ENCODE measurements at regions not wholly inside any gene's neighbourhood (a gene's known extent, or its start where the extent isn't known, plus 50 kb on each side); places are given as distances from the start of the nearest gene placed in this dataset.
"Not testable (repeated sequence)": the region's sequence is repeated elsewhere in the genome, so short reads cannot be mapped to it uniquely, and the experiment has no call there.

DNA sequence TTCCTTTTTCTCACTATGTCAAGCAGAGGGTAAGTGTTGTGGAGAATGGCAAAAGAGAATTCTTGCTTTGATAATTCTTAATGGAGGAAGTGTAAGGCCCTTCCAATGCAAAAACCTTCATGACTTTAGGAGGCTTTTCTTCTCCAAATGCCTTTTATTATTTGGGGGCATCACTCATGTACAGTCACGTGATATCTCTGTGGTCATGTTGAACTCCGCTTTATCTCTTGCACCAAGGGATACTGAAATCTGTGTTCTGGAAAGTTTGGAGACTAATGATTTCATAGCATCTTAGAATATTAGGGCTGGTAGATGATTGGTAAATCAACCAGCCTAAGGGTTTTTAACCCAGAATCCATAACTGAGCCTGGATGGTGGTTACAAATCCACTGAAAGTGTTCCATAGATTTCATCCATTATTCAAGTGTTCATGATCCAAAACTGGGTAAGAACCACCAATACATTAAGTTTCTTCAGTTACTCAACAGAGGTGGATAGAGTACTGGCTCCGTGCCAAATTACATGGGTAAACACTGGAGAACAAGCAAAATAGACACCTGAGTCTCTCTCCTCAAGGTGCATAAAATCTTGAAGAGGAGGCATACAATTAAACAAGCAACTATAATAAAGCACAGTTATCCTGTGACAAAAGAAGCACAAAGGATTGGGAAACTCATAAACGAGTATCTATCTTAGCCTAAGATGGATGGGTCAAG lies 169.6 kb upstream of the EPHA4 start:
- 78 to 88% methylated on average over 4 of the region's 4 CpGs for WGBS, 2 donors
- H3K4me1 ChIP-seq, result no peaks in the 10 kb centered on the region
- no peaks in the 10 kb centered on the region for H3K27me3 ChIP-seq
- no peak overlapping the region for H3K27ac ChIP-seq
- no peaks in the 10 kb centered on the region for H3K36me3 ChIP-seq (ENCODE audit: low read depth, missing control alignments)
- TF ChIP-seq, protein P1, sequence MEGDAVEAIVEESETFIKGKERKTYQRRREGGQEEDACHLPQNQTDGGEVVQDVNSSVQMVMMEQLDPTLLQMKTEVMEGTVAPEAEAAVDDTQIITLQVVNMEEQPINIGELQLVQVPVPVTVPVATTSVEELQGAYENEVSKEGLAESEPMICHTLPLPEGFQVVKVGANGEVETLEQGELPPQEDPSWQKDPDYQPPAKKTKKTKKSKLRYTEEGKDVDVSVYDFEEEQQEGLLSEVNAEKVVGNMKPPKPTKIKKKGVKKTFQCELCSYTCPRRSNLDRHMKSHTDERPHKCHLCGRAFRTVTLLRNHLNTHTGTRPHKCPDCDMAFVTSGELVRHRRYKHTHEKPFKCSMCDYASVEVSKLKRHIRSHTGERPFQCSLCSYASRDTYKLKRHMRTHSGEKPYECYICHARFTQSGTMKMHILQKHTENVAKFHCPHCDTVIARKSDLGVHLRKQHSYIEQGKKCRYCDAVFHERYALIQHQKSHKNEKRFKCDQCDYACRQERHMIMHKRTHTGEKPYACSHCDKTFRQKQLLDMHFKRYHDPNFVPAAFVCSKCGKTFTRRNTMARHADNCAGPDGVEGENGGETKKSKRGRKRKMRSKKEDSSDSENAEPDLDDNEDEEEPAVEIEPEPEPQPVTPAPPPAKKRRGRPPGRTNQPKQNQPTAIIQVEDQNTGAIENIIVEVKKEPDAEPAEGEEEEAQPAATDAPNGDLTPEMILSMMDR (IDR thresholded peaks at IDR 0.05), result no peak
- no peak for TF ChIP-seq POLR2A (IDR thresholded peaks at IDR 0.05)
- intact Hi-C loops (cut with DNase I; ENCODE audit: low total_unique reads), result no loop called here
- no peak overlapping the region for H3K4me3 ChIP-seq
- no peak for DNase-seq
- no peaks in the 10 kb centered on the region for H3K9me3 ChIP-seq

DNA sequence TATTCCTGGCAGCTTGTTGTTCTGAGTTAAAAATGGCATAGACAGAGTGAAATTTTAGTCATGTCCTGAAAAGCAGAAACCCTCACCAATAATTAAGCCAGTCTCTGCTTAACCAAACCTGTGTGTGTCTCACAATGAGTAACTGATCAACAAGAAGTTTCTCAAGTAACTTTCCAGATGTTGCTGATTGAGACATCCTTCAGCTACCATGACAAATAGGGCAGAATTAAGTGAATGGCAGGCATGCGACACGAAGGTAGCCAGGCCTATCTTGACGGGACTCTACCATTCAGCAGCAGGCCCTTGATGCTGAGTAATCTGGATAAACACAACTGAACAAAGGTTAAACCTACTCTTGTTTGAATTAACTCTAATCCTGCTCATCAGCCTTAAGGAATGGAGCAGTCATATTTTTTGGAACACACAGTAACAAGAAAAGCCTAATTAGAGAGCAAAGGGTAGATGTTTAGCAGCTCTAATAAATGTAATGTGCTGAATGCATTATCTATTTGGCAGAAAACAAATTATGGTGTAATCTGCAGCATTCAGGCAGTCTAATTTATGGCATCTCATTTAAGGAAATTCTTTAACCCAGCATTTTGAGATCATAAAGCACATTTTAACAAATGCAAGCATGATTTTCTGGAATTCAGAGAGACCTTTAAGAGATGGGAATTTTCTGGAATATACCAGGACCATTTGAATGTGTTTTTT lies 159.5 kb upstream of the EPHA4 start:
- TF ChIP-seq POLR2A (IDR thresholded peaks at IDR 0.05), result no peak
- TF ChIP-seq, protein P1 (IDR thresholded peaks at IDR 0.05), result no peak
- Histone ChIP-seq H3K27me3 (no peaks in the 10 kb centered on the region), H3K36me3 (ENCODE audit: low read depth, missing control alignments) (no peaks in the 10 kb centered on the region), H3K27ac (no peak overlapping the region), H3K4me1 (no peaks in the 10 kb centered on the region), H3K4me3 (no peak overlapping the region), H3K9me3 (no peaks in the 10 kb centered on the region)
- intact Hi-C loops (cut with DNase I; ENCODE audit: low total_unique reads), result no loop called here
- WGBS, 2 donors, result 60 to 66% methylated on average over 3 of the region's 3 CpGs
- DNase-seq, result no peak

DNA sequence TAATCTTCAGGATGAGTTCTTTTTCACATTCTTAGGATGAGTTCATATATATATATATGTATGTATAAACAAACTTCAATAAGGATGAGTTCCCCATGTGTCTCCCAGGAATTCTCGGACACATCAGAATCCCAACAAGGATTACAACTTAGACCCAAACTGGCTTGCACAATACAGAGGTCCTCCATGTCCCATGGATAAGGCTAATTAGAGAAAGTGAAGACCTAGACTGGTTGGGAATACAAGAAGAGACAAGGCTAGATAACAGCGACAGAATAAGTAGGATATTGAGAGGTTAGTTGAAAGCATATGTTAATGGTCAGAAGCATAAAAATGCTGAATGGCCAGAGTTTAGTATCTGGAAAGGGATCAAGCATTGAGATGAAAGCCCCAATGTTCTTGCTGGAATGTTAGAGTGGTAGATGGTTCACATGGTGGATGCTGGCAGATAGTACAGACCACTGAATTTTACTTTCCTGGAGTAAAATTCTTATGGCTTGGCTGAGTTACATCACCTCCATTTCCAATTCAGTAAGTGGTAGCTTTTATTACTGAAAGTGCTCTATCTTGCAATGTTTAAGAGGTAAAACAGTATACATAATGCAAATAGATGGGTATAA lies 154.9 kb upstream of the EPHA4 start:
- H3K9me3 ChIP-seq, result no peaks in the 10 kb centered on the region
- DNase-seq, result no peak

DNA sequence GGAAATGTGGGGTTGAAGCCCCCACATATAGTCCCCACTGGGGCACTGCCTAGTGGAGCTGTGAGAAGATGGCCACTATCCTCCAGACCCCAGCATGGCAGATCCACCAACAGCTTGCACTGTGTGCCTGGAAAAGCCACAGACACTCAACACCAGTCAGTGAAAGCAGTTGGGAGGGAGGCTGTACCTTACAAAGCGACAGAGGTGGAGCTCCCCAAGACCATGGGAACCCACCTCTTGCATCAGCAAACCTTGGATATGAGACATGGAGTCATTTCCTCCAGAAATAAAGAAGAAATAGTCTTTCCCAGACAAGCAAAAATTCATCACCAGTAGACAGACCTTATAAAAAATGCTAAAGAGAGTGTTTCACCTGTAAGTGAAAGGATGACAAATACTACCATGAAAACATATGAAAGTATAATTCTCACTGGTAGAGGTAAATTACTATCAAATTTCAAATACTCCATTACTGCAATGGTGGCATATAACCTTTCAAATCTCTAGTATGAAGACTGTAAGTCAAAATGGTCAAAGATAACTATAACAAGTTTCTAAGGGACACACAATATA lies 152.6 kb upstream of the EPHA4 start:
- no peak overlapping the region for H3K4me3 ChIP-seq
- H3K9me3 ChIP-seq, result no peaks in the 10 kb centered on the region
- 81 to 92% methylated on average over 1 of the region's 1 CpG for WGBS, 2 donors
- TF ChIP-seq POLR2A (IDR thresholded peaks at IDR 0.05), result no peak
- TF ChIP-seq, protein P1 (IDR thresholded peaks at IDR 0.05), result no peak
- H3K27me3 ChIP-seq, result no peaks in the 10 kb centered on the region
- no peak overlapping the region for H3K27ac ChIP-seq
- no peak for DNase-seq
- H3K4me1 ChIP-seq, result no peaks in the 10 kb centered on the region
- H3K36me3 ChIP-seq (ENCODE audit: low read depth, missing control alignments), result no peaks in the 10 kb centered on the region
- intact Hi-C loops (cut with DNase I; ENCODE audit: low total_unique reads), result no loop called here

More for the DNA sequence above, 154.9 kb upstream of the EPHA4 start:
- Histone ChIP-seq H3K27me3 (no peaks in the 10 kb centered on the region), H3K4me3 (no peak overlapping the region), H3K27ac (no peak overlapping the region), H3K4me1 (no peaks in the 10 kb centered on the region), H3K36me3 (ENCODE audit: low read depth, missing control alignments) (no peaks in the 10 kb centered on the region)
- TF ChIP-seq, protein P1 (IDR thresholded peaks at IDR 0.05), result no peak
- no peak for TF ChIP-seq POLR2A (IDR thresholded peaks at IDR 0.05)
- 90 to 92% methylated on average over 2 of the region's 2 CpGs for WGBS, 2 donors
- intact Hi-C loops (cut with DNase I; ENCODE audit: low total_unique reads), result no loop called here

DNA sequence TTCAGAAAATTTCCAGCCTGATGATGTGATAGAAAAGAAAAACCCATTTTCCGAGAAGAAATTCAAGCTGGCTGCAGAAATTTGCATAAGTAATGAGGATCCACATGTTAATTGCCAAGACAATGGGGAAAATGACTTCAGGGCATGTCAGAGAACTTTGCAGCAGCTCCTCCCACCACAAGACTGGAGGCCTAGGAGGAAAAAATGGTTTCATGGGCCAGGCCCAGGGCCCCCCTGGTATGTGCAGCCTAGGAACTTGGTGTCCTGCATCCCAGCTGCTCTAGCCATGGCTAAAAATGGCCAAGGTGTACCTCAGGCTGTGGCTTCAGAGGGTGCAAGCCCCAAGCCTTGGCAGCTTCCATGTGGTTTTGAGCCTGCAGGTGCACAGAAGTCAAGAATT lies 152.0 kb upstream of the EPHA4 start:
- H3K9me3 ChIP-seq; H3K36me3 ChIP-seq (ENCODE audit: low read depth, missing control alignments); intact Hi-C loops (cut with DNase I; ENCODE audit: low total_unique reads); H3K4me1 ChIP-seq; H3K4me3 ChIP-seq; H3K27me3 ChIP-seq; DNase-seq; H3K27ac ChIP-seq: not testable (repeated sequence)
- WGBS, 2 donors, result 75 to 93% methylated on average over 1 of the region's 1 CpG
